Osteoblast (primary cell): ENCODE measurements at regions not wholly inside any gene's neighbourhood (a gene's known extent, or its start where the extent isn't known, plus 50 kb on each side); places are given as distances from the start of the nearest gene placed in this dataset.

ENCODE experiments used
- DNase-seq: peaks from one replicate; pipeline ENCODE4 v3.0.0; 2011; ENCODE audit warnings: low spot score, mixed read lengths; ENCODE audit not compliant: insufficient read length; ENCODE audit errors: missing footprints
- H2AFZ ChIP-seq: 2 replicates; pipeline ENCODE4 v1.6.0; 2011; ENCODE audit warnings: mild to moderate bottlenecking, low read length
- H3K27ac ChIP-seq: 2 replicates; pipeline ENCODE4 v1.5.1; 2011; ENCODE audit warnings: mild to moderate bottlenecking, low read depth, low read length, moderate library complexity
- H3K27me3 ChIP-seq: 2 replicates; pipeline ENCODE4 v1.6.0; 2012; ENCODE audit warnings: mild to moderate bottlenecking, control low read depth, inconsistent platforms, low read length, moderate library complexity; ENCODE audit not compliant: insufficient read depth
- H3K36me3 ChIP-seq: 2 replicates; pipeline ENCODE4 v1.5.1; 2011; ENCODE audit warnings: mild to moderate bottlenecking, low read length, control low read depth, moderate library complexity; ENCODE audit not compliant: insufficient read depth
- H3K4me1 ChIP-seq: 2 replicates; pipeline ENCODE4 v1.5.1; 2011; ENCODE audit warnings: mild to moderate bottlenecking, low read length, control low read depth, moderate library complexity; ENCODE audit not compliant: insufficient read depth
- H3K4me2 ChIP-seq: 2 replicates; pipeline ENCODE4 v1.6.0; 2011; ENCODE audit warnings: mild to moderate bottlenecking, low read length; ENCODE audit not compliant: insufficient read depth
- H3K4me3 ChIP-seq: fragments of 200-600 bp; sonication (generic); 3 replicates; pipeline ENCODE4 v1.5.1; 2012; ENCODE audit warnings: mild to moderate bottlenecking, low read length, inconsistent platforms; ENCODE audit not compliant: insufficient read depth
- H3K79me2 ChIP-seq: 2 replicates; pipeline ENCODE4 v1.6.0; 2012; ENCODE audit warnings: mild to moderate bottlenecking, low read length, control low read depth, inconsistent platforms; ENCODE audit not compliant: insufficient read depth
- H3K9me3 ChIP-seq: 2 replicates; pipeline ENCODE4 v1.5.1; 2011; ENCODE audit warnings: low read depth, low read length, control low read depth
- H4K20me1 ChIP-seq: 2 replicates; pipeline ENCODE4 v1.6.0; 2012; ENCODE audit warnings: mild to moderate bottlenecking, low read length, control low read depth; ENCODE audit not compliant: insufficient read depth
- CTCF ChIP-seq: IDR thresholded peaks from 2 replicates; pipeline ENCODE4 v1.5.1; 2011; ENCODE audit warnings: mild to moderate bottlenecking, low read depth, low read length, moderate library complexity; ENCODE audit errors: extremely low read depth

- Histone ChIP-seq H3K9me3 (no peaks in the 10 kb centered on the region), H4K20me1 (no peaks in the 10 kb centered on the region), H3K4me1 (peaks cover 7% of the 10 kb centered on the region), H3K27me3 (peaks cover 34% of the 10 kb centered on the region), H3K36me3 (no peaks in the 10 kb centered on the region), H3K27ac (no peak overlapping the region), H2AFZ (no peak overlapping the region), H3K4me3 (no peak overlapping the region), H3K79me2 (no peaks in the 10 kb centered on the region), H3K4me2 (no peak overlapping the region)
- peak; percentile 88 for DNase-seq
- TF ChIP-seq CTCF: peak; percentile 60
Measured at GRCh38 chr11:71342951-71343827, 90.8 kb upstream of the SHANK2 start.

- Histone ChIP-seq H4K20me1 (no peaks in the 10 kb centered on the region), H2AFZ (no peak overlapping the region), H3K4me1 (peaks cover 7% of the 10 kb centered on the region), H3K27me3 (peaks cover 35% of the 10 kb centered on the region), H3K27ac (no peak overlapping the region), H3K9me3 (no peaks in the 10 kb centered on the region), H3K79me2 (no peaks in the 10 kb centered on the region), H3K36me3 (no peaks in the 10 kb centered on the region), H3K4me2 (no peak overlapping the region), H3K4me3 (no peak overlapping the region)
- no peak for TF ChIP-seq CTCF
- peak; percentile 54 for DNase-seq
Measured at GRCh38 chr11:71342116-71342515, 89.7 kb upstream of the SHANK2 start.

GRCh38 chr11:71341596-71341995 lies 89.2 kb upstream of the SHANK2 start:
- no peak for TF ChIP-seq CTCF
- H3K4me1 ChIP-seq: peaks cover 7% of the 10 kb centered on the region
- no peak overlapping the region for H3K27ac ChIP-seq
- H3K79me2 ChIP-seq: no peaks in the 10 kb centered on the region
- no peak overlapping the region for H3K4me3 ChIP-seq
- H3K27me3 ChIP-seq: peaks cover 35% of the 10 kb centered on the region
- no peaks in the 10 kb centered on the region for H3K36me3 ChIP-seq
- no peak overlapping the region for H2AFZ ChIP-seq
- H3K9me3 ChIP-seq: no peaks in the 10 kb centered on the region
- DNase-seq: peak; percentile 62
- H3K4me2 ChIP-seq: no peak overlapping the region
- H4K20me1 ChIP-seq: no peaks in the 10 kb centered on the region

- no peak overlapping the region for H3K4me3 ChIP-seq
- no peak overlapping the region for H2AFZ ChIP-seq
- H3K4me1 ChIP-seq: peaks cover 7% of the 10 kb centered on the region
- peaks cover 34% of the 10 kb centered on the region for H3K27me3 ChIP-seq
- H3K27ac ChIP-seq: no peak overlapping the region
- no peaks in the 10 kb centered on the region for H3K9me3 ChIP-seq
- no peaks in the 10 kb centered on the region for H4K20me1 ChIP-seq
- TF ChIP-seq CTCF: no peak
- H3K4me2 ChIP-seq: no peak overlapping the region
- H3K36me3 ChIP-seq: no peaks in the 10 kb centered on the region
- DNase-seq: peak; percentile 58
- no peaks in the 10 kb centered on the region for H3K79me2 ChIP-seq
Measured at GRCh38 chr11:71341173-71341572, 88.8 kb upstream of the SHANK2 start.
